ENCODE measurements at regions not wholly inside any gene's neighbourhood (a gene's known extent, or its start where the extent isn't known, plus 50 kb on each side); places are given as distances from the start of the nearest gene placed in this dataset.
A peak's percentile ranks its signal among the peaks of the same experiment; 100 is the strongest.
"Not testable (repeated sequence)": the region's sequence is repeated elsewhere in the genome, so short reads cannot be mapped to it uniquely, and the experiment has no call there.

DNA sequence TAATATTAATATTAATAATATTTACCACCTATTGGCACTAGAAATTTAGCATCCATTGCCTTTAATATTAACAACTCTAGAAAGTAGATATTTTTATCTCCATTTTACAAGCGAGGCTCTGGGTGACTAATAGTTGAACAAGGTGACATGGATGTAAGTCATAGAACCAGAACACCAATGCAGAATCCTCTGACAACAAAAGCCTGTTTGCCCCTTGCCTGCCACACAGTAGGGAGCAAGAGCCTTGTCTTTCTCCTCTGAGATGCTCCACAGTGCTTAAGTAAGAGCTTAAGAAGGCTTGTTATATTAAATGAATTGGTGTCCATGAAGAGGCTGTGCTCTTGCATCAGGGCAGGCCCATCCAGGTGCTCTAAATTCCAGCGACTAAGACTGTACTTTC is 51.2 kb upstream of the LBX1 start:
- DNase-seq, result no peak

DNA sequence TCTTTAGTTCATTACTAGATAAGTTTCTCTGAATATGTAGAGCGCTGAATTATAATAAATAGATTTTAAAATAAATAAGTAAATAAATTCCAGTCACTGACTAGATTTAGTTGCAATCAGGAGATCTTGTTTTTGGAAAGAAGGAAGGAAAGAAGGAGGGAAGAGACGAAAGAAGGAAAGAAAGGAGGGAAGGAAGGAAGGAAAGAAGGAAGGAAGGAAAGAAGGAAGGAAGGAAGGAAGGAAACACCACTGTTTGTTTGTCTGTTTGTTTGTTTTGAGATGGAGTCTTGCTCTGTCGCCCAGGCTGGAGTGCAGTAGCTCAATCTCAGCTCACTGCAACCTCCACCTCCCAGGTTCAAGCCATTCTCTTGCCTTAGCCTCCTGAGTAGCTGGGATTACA is 51.7 kb upstream of the LBX1 start:
- DNase-seq, result not testable (repeated sequence)

DNA sequence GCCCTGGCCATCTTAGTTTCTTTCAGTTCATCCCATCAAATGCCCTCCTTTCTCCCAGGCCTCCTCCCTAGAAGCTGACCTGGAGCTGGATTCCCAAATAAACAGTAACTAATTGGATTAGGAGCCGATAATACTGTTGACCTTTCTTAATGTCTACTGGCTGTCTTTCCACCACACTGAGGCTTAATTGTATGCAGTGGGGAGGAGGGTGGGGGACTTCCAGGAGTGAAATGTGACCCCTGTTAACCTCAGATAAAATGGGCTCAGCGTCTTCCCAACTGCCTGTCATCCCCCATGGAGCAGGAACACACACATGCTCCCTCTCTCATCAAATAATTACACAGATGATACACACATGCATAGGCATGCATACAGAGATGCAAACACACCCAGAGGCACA is 53.7 kb upstream of the LBX1 start:
- no peak for DNase-seq

DNA sequence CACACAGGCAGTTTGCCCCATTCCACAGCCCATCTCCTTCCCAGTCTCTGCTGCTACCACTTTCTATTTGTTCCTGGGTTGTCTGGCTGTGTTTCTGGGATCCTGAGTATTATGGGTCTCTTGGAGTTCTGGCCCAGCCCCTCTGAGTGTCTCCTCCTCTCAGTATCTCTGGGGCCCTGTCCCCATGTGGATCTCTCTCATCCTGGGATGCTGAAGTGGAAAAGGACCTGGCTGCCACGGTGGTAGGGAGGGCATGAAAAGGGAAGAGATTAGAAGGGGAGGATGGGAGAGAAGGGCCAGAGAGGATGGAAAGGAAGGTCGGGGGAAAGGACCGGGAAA is 54.5 kb upstream of the LBX1 start:
- no peak for DNase-seq

DNA sequence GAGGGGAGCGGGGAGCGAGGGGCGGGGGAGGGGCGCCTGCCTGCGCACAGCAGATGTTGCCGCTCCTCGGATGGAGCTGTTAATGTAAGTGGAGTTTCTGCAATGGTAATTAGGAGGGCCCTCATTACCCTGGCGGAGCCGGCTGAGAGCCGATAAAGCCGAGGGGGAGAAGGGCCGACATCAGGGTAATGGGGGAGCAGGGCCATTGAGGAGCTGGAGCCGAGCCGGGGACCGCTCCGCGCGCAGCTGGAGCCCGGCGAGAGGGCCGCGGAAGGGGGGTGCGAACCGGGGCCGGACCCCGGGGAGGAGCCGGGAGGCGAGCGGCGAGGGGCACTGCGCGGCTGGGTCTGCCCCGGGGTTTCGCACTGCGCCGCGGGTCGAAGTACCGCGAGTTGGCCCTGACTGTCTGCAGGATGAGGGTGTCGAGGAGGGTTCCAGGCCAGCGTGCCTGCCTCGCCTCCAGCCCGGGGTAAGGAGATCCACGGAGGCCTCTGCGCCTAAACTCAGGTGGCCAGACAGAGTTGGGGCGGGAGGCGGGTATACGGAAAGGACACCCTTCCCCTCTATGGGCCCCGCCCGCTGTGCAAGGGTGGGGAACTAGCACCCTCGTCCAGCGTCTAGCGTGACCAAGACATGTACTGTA is 55.0 kb upstream of the LBX1 start:
- no peak for DNase-seq

DNA sequence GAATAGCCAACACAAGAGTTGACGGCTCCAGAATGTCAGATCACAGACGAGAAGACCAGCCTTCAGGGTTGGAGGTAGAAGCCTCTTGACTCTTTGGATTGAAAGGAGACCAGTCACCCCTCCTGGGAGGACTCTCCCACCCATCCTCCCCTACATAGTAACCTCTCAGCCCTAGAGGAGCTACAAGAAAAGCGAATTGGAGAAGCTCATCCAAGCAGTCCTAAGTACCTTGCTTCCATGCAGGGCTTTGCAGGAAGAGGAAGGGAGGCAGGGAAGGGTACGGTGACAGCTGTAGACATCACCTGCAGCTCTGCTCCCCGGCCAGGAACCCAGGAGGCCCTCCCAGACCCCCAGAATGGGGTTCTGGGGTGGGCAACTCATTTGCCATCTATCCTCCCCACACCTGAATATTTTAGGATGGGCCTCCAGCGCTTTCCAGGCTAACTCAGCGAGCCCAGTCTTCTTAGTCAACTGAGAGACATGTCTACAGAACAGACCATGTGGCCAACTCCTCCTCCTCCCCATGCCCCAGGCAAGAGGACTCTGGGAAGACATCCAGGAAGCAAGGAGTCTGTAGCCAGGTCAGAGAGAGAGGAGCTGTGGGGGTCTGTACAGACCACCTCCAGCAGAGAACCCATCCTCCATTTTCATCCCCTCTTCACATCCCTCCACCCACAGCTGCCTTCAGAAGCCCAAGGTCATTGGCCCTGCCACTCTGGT is 55.6 kb upstream of the LBX1 start:
- no peak for DNase-seq

DNA sequence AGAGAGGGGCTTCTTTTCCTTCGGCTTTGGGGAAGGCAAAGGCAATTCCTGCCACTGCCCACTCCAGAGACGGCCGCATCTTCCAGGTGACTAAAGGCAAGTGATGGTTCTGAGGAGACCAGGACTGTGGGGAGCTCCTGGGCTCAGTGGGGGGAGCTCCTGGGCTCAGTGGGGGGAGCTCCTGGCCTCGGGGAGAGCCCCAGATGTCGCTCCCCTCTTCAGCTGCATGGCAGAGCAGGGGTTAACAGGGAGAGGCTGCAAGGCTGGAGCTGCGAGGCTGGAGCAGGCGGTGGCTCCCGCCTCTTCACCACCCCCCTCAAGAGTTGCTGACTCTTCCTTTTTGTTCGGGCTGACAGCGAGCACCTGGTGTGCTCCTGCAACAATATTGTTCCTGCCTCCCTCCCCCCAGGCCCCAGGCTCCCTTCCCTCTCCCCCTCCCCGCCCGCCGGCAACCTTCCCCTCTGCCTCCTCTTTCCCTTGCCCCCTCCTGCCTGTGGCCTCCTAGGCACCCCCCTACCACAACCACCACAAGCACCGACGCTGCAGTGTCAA is 56.3 kb upstream of the LBX1 start:
- DNase-seq, result no peak

DNA sequence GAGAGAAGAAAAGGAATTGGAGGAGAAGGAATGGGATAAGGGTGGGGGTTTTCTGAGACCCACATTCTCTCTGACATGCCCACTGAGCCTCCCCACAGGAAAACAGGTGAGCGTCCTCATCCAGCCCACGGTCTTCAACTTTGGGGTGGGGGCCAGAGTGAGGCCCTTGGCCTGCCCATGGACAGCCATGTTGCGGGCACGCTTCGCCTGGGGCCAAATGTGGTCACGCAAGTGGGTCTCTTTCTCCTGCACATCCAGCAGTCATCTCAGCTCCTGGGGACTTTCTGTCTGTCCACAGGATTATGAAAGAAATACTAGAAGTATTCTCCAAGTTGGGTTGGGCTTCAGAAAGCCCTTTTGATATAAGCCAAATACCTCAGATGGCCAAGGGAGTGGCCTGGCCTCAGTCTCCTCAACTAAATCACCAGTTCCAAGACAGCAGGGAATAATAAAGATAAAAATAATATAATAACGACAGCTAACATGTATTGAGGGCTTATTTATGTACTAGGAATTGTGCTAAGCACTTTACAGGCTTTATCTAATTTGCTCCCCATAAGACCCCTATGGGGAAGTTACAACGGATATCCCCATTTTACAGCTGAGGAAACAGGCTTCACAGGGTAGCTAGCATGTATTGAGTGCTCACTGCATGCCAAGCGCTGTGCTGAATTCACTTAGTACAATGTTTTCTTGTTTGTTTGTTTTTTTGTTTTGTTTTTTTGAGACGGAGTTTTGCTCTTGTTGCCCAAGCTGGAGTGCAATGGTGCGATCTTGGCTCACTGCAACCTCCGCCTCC is 57.2 kb upstream of the LBX1 start:
- DNase-seq, result no peak

DNA sequence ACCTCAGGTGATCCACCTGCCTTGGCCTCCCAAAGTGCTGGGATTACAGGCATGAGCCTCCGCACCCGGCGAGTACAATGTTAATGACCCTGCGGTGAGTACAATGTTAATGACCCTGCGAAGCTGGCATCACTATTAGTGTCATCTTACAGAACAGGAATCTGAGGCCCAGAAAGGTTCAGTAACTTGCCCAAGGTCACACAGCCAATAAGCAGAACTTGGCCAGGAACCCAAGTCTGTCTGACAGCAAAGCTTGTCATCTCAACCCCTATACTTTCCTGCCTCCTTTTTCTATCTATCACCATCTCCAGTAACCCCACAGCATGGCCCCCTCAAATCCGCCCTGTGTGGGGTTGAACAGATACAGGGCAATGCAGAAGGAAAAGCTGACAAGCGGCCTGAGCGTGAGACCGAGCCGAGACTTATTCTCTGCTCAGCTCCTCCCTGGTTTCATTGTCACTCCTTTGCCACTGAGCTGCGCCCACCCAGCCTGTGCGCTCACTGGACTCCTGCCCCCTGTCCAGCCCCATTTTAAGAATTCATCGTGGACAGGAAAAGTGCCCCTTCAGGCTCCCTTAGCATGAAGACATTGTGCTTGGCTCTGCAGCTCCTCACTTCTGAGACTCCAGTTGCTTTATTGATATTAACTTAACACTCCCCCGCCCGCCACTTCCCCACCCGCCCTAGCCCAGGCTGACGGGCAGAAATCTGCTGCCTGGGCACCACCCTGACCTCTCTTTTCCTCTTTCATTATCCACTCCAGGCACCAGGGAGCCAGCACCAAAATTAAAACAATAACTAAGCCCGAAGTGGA is 58.1 kb upstream of the LBX1 start:
- DNase-seq, result no peak

DNA sequence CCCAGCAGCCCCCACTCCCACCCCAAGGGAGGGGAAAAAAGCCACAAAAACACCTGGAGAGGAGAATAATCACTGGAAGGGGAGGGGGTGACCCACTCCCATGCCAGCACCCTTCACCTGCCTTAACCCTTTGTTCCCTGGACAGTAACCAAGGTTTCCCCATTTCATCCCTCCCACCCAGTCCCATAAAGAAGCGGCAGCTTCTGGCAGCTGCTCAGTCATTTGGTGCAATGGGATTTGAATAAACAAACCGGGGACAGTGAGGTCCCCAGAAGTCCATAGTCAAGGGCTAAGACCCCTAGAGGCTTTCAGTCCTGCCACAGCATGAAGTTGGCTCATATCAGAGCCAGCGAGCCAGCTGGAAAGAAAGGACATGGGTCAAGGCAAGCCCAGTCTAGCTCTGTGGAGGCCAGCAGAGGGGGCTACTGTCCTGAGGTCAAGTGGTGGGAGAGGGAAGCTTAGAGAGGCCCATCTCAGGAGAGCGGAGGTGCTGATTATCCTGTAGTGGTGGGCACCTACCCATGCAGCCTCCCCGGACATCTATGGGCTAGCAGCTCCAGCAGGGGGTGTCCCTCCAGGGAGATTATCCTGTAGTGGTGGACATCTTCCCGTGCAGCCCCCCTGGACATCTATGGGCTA is 58.9 kb upstream of the LBX1 start:
- peak; percentile 50 for DNase-seq

DNA sequence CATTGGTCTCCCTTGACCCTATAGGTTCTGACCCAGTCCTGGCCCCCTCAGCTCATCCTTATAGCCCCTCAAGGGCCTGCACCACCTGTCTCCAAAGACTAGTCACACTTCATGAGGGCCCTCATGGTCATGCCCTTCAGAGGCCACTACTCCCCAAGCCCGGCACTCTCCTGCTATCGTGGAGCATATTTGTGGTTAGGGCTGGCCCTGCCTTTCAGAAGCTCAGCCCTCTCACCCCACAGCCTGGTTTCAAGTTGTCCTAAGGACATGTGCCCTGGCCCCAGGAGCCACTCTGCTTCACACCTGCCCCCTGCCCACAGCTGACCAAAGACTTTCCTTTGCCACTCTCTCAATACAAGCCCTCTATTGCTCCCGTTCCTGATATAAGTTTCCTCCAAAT is 60.3 kb upstream of the LBX1 start:
- no peak for DNase-seq

DNA sequence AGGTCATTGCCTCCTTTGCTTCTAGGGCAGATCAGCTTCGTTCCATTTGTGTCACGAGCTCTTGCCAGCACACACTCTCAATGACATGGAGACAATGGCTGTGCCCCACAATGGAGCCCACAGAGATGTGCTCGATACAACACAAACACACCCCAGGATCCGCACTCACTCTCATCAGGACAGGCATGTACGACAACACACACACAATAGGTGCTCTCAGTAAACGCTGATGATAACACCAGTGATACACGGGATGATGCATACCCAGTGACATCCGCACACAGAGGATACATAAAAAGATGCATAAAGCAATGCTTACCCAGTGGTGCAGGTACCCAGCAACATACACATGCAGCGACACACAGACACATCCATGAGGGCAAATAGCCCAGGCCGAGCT is 61.2 kb upstream of the LBX1 start:
- no peak for DNase-seq

DNA sequence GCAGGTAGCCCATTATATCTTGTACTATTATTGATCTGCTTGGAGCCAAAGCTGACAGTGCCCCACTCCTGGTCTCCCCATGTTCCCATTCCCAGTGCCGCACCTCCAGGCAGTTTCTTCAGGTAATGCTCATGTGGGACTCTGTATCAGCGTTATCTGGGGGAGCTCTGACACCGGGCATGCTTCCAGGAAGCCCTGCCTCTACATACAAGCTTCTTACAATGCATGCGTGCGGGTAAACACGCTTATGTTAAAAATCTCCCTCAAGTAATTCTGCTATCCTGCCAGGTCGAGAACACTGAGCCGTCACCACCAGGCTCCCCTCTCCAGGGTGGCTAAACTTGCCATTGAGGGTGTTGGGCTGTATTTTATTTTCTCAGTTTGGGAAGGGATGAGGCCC is 61.6 kb upstream of the LBX1 start:
- no peak for DNase-seq

DNA sequence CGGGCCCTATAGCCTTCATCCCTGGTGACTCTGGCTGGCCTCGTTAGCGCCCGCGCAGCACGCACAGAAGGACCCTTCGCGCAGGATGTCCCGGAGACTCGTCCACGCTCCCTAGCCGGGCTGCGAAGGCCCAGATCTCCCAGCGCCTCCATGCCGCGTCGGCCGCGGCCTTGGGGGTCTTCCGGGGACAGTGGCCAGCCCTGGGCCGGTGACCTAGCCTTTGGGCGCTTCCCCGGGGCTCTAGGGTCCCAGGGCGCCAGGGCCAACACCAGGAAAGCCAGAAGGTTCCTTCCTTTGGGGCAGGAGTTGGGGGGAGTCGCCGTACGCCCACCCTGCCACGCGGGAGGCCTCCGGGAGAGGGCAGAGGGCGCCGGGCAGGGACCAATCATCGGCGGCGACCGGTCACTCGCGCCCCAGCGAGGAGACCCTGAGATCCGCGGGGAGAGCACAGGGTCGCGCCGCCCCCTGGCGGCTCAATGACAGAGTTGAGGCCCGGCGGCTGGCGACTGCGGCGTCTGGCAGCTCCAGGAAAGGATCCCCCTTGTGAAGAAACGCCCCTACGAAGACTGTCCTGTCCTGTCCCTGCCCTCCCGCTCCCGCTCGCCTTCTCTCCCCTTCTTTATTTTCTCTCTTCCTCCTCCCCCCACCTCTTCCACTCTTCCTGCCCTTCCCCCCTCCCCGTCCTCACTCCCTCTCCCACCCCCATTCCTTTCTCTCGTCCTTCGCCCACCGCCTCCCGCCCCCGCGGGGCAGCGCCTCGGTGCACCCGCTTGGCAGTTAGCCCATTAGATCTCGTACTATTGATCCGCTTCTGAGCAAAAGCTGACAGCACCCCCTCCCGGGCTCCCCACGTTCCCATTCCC is 62.3 kb upstream of the LBX1 start:
- peak; percentile 83 for DNase-seq

DNA sequence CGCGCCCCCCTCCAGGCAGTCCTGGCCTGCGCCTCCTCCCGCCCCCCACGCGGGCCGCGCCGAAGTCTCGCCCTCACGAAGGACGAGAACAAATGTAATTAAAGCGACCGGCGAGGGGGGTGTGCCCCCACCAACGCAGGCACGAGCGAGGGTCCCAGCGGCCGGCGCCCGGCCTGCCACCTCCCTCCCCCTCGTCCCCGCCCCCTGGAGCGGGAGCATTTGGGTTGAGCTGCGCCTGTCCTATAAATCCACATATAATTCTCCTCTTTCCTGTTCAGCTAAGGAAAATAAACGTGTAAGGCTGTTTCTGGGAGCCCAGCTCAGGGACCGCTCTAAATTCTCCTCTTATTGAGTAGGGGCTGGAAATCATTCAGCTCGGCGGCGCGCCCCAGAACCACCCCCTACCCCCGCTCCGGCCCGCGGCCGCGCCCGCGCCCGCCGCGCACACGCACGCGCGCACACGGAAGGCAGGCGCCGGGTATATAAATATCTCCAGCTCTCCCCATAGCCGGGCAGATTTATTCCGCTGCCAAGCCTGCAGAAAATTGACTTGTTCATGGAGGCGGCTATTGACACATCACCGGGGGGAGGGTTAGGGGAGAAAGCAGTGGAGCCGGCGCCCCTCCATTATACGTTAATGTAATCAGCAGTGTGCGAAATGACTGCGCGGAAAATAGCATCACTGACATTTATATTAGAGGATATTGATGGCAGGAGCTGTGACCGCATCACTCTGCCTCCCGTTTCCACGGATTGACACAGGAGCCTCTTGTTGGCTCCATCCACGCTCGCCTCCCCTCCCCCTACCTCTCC is 61.6 kb upstream of the BTRC start:
- DNase-seq, result peak; percentile 64

DNA sequence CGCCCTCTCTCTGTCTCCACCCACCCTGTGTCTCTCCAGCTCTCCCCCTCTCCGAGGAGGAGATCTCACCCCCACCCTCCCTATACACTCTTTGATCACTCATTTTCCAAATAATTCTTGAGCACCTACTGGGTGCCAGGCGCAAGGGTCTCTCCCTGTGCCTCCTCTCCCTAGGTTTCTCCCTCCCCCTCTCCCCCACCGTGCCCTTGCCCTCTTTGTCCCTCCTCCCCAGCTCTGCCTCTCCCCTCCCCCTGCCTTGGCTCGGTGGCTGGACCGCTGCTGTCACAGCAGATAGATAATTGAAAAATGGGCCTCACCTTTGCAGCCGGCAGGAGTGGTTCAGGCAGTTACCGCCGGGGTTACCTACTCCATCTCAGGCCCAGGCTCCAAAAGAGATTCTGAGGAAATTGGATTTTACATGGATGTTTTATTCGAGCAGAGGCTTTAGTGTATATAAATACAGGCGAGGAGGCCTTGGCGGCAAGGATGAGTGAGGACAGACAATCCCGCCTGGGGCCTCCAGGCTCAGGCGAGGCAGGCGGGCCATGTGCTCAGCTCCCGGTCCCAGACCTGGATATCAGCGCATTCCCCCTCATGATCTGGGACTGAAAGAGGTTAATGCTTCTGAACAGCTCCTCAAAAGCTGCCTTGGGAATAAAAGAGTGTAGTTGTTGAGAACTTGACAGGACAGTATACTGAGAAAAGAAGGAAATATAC is 60.8 kb upstream of the BTRC start:
- no peak for DNase-seq

DNA sequence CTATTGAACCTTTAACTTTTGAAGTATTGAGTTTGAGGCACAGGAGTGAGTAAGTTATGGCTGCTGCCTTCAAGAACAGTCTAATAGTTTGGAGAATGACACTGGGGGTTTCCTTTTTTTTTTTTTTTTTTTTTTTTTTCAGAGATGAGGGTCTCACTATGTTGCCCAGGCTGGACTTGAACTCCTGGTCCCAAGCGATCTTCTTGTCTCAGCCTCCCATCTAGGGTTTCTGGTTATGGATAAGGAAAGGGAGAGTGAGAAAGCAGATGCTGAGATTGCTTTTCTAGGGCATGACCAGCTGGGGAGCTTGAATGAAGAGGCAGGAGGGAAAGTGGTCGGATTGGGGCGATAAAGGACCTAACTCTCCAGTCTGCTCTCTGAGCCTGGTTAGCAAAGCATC is 59.9 kb upstream of the BTRC start:
- no peak for DNase-seq

DNA sequence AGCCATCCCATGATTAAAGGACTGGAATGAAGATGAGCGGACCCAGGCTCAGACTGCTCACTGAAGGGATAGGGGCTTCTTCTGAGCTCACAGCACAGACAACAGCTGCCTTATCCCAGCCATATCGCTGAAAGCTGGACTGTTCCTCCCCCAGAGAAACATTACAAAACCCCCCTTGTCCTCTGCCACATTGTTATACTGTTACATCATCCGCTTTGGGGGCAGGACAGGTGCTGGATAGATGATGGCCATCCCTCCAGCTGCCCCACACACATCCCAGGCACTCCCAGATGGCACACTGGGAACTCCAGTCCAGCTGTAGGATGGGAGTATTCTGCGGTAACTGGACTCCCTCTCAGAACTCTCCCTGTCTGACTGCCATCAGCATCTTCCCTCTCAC is 58.7 kb upstream of the BTRC start:
- peak; percentile 61 for DNase-seq

DNA sequence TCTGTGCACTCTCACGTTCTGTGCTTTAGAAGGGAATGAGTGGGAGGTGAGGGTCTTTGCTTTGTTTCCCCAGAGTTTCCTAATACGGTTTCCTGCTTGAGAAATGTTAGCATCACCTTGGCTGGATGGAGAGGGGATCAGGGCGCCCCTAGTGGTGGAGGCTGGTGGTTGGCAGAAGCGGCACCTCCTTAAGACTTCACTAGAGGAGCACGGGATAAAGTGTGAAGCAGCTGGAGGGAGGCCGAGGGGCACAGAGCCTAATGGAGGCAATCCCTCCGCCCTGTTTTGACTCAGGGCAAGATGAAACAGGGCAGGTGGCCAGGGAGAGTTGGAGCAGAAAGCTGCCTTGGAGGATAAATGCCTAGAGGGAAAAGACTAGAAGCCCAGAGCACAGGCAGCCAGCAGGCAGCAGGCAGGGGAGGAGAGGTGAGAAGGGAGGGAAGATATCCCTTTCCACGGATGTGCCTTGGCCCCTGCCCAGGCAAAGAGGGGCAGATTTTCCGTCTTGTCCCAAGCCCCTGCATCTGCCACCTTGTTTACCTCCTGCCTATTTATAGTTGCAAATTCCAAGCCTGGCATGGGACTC is 56.0 kb upstream of the BTRC start:
- DNase-seq, result peak; percentile 59

DNA sequence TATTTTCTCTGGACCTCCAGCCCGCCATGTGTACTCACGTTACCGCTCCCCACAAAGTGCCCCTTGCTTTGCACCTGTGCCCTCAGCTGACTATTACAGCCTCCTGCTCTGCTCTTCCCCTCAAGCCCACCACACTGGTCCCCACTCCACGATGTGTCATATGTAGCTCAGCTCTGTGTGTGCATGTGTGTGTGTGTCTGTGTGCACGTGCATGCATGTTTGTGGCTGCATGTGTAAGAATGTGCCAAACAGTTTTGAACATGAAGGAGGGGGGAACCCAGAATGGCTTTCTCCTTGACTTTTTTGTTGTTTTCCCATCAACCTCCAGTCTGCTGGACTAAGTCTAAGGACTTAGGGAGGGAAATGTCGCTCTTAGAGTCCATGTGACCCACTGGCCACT is 54.8 kb upstream of the BTRC start:
- DNase-seq, result no peak

Measured in right hindlimb (tissue), 1 donor.